Glomerular visceral epithelial cell (primary cell): ENCODE measurements at regions not wholly inside any gene's neighbourhood (a gene's known extent, or its start where the extent isn't known, plus 50 kb on each side); places are given as distances from the start of the nearest gene placed in this dataset.

Source experiments
- DNase-seq: peaks from one replicate; pipeline ENCODE4 v3.0.0-alpha.2; 2016; ENCODE audit errors: extremely low spot score

- DNase-seq, result no peak
Measured at GRCh38 chrX:8232406-8232805, 61.3 kb upstream of the VCX2 start.

GRCh38 chrX:8233091-8233490 is 62.0 kb upstream of the VCX2 start:
- DNase-seq, result no peak

GRCh38 chrX:8235026-8235425 is 64.0 kb upstream of the VCX2 start:
- DNase-seq, result no peak

- DNase-seq, result no peak
Measured at GRCh38 chrX:8237718-8238117, 66.7 kb upstream of the VCX2 start.

GRCh38 chrX:8242431-8243020 is 71.5 kb upstream of the VCX2 start:
- DNase-seq, result no peak

GRCh38 chrX:8244301-8244700 is 73.2 kb upstream of the VCX2 start:
- no peak for DNase-seq

- no peak for DNase-seq
Measured at GRCh38 chrX:8245411-8245810, 74.3 kb upstream of the VCX2 start.

- no peak for DNase-seq
Measured at GRCh38 chrX:8253096-8253495, 82.0 kb upstream of the VCX2 start.

- DNase-seq, result no peak
Measured at GRCh38 chrX:8254401-8254800, 83.3 kb upstream of the VCX2 start.

GRCh38 chrX:8272821-8273220 is 101.8 kb upstream of the VCX2 start:
- DNase-seq, result no peak

- DNase-seq, result no peak
Measured at GRCh38 chrX:8273451-8273895, 102.4 kb upstream of the VCX2 start.

GRCh38 chrX:8274170-8274569 is 103.1 kb upstream of the VCX2 start:
- no peak for DNase-seq

GRCh38 chrX:8278557-8278956 is 107.5 kb upstream of the VCX2 start:
- no peak for DNase-seq

GRCh38 chrX:8279323-8279722 is 108.3 kb upstream of the VCX2 start:
- DNase-seq, result no peak

- DNase-seq, result peak; percentile 20
Measured at GRCh38 chrX:8284131-8284530, 113.1 kb upstream of the VCX2 start.

GRCh38 chrX:8288590-8288989 is 117.5 kb upstream of the VCX2 start:
- DNase-seq, result no peak

GRCh38 chrX:8289523-8289922 is 118.5 kb upstream of the VCX2 start:
- DNase-seq, result no peak

- no peak for DNase-seq
Measured at GRCh38 chrX:8297766-8298165, 126.7 kb upstream of the VCX2 start.

GRCh38 chrX:8304668-8305067 is 133.6 kb upstream of the VCX2 start:
- DNase-seq, result no peak

GRCh38 chrX:8305350-8305749 is 134.3 kb upstream of the VCX2 start:
- no peak for DNase-seq

GRCh38 chrX:8306291-8306925 is 135.3 kb upstream of the VCX2 start:
- no peak for DNase-seq

- no peak for DNase-seq
Measured at GRCh38 chrX:8310409-8310808, 139.3 kb upstream of the VCX2 start.

GRCh38 chrX:8313844-8314243 is 142.8 kb upstream of the VCX2 start:
- no peak for DNase-seq

- DNase-seq, result no peak
Measured at GRCh38 chrX:8314881-8315280, 143.8 kb upstream of the VCX2 start.
